ENCODE measurements at regions not wholly inside any gene's neighbourhood (a gene's known extent, or its start where the extent isn't known, plus 50 kb on each side); places are given as distances from the start of the nearest gene placed in this dataset.
A peak's percentile ranks its signal among the peaks of the same experiment; 100 is the strongest.
"Not testable (repeated sequence)": the region's sequence is repeated elsewhere in the genome, so short reads cannot be mapped to it uniquely, and the experiment has no call there.

- DNase-seq = peak; percentile 60
These were observed 146.9 kb upstream of the C1QTNF3 start for GRCh38 chr5:34189752-34190411.

- DNase-seq = peak; percentile 53
These were observed 147.5 kb upstream of the C1QTNF3 start for GRCh38 chr5:34190466-34190865.

GRCh38 chr5:34191279-34191744 lies 148.3 kb upstream of the C1QTNF3 start:
- peak; percentile 54 for DNase-seq

GRCh38 chr5:34192064-34192922 lies 149.3 kb upstream of the C1QTNF3 start:
- DNase-seq = peak; percentile 73

GRCh38 chr5:34192923-34193262 lies 149.9 kb upstream of the C1QTNF3 start:
- not testable (repeated sequence) for DNase-seq

GRCh38 chr5:34193297-34193696 lies 150.3 kb upstream of the C1QTNF3 start:
- DNase-seq = not testable (repeated sequence)

- not testable (repeated sequence) for DNase-seq
These were observed 150.8 kb upstream of the C1QTNF3 start for GRCh38 chr5:34193804-34194203.

- DNase-seq = not testable (repeated sequence)
These were observed 153.1 kb upstream of the C1QTNF3 start for GRCh38 chr5:34196091-34196490.

GRCh38 chr5:34205347-34205746 lies 162.3 kb upstream of the C1QTNF3 start:
- not testable (repeated sequence) for DNase-seq

GRCh38 chr5:34217386-34217785 lies 174.4 kb upstream of the C1QTNF3 start:
- peak; percentile 45 for DNase-seq

GRCh38 chr5:34221329-34222073 lies 178.5 kb upstream of the C1QTNF3 start:
- DNase-seq = not testable (repeated sequence)

- not testable (repeated sequence) for DNase-seq
These were observed 180.1 kb upstream of the C1QTNF3 start for GRCh38 chr5:34223158-34223557.

GRCh38 chr5:34230402-34230801 lies 187.4 kb upstream of the C1QTNF3 start:
- DNase-seq = not testable (repeated sequence)

- not testable (repeated sequence) for DNase-seq
These were observed 200.8 kb upstream of the C1QTNF3 start for GRCh38 chr5:34243802-34244201.

GRCh38 chr5:34244281-34245031 lies 201.4 kb upstream of the C1QTNF3 start:
- peak; percentile 70 for DNase-seq

GRCh38 chr5:34245032-34245394 lies 202.0 kb upstream of the C1QTNF3 start:
- not testable (repeated sequence) for DNase-seq

- DNase-seq = not testable (repeated sequence)
These were observed 202.8 kb upstream of the C1QTNF3 start for GRCh38 chr5:34245813-34246212.

GRCh38 chr5:34258598-34258997 lies 215.6 kb upstream of the C1QTNF3 start:
- DNase-seq = not testable (repeated sequence)

GRCh38 chr5:34261020-34261419 lies 218.0 kb upstream of the C1QTNF3 start:
- not testable (repeated sequence) for DNase-seq

- DNase-seq = not testable (repeated sequence)
These were observed 223.1 kb upstream of the C1QTNF3 start for GRCh38 chr5:34266151-34266550.

GRCh38 chr5:34296759-34297158 lies 253.7 kb upstream of the C1QTNF3 start:
- DNase-seq = not testable (repeated sequence)

- DNase-seq = not testable (repeated sequence)
These were observed 286.2 kb upstream of the C1QTNF3 start for GRCh38 chr5:34329201-34329600.

Data from islet precursor cell (in vitro differentiated cells).